ENCODE measurements at regions not wholly inside any gene's neighbourhood (a gene's known extent, or its start where the extent isn't known, plus 50 kb on each side); places are given as distances from the start of the nearest gene placed in this dataset.

- peaks cover 0 to 5% of the 10 kb centered on the region in 2 experiments; a peak in 1 of 4 replicates for H3K9me3 ChIP-seq (ENCODE audit: control insufficient read depth in 1 of 2, insufficient read depth in 1 of 2, low read depth in 1 of 2, low read length in 2 of 2)
- no peaks in the 10 kb centered on the region for H3K9me2 ChIP-seq (ENCODE audit: insufficient read depth)
- TF ChIP-seq ELF1 (IDR thresholded peaks at IDR 0.05; ENCODE audit: borderline replicate concordance, low read depth) (no peak), JUND (IDR thresholded peaks at IDR 0.05) (no peak), SRF (IDR thresholded peaks at IDR 0.05; ENCODE audit: low read depth) (no peak), REST (IDR thresholded peaks at IDR 0.05; ENCODE audit: low read depth) (no peak), RAD21 (IDR thresholded peaks at IDR 0.05; ENCODE audit: low read depth) (no peak), ZFX (IDR thresholded peaks at IDR 0.05) (no peak), ATF3 (IDR thresholded peaks at IDR 0.05) (no peak), MAX (IDR thresholded peaks at IDR 0.05) (no peak), ZNF274 (IDR thresholded peaks at IDR 0.05; ENCODE audit: low read depth, low read length) (no peak), SIN3A (IDR thresholded peaks at IDR 0.05; ENCODE audit: low read depth) (no peak), EZH2 (IDR thresholded peaks at IDR 0.05) (no peak), FOSL1 (IDR thresholded peaks at IDR 0.05; ENCODE audit: low read depth) (no peak), POLR2AphosphoS5 (IDR thresholded peaks at IDR 0.05; ENCODE audit: low read depth, low read length) (no peak), YY1 (IDR thresholded peaks at IDR 0.05; ENCODE audit: extremely low read depth, insufficient replicate concordance, low read depth, low read length) (no peak), EGR1 (IDR thresholded peaks at IDR 0.05; ENCODE audit: low read depth) (no peak)
- no peak overlapping the region for H3K4me3 ChIP-seq (replicated peaks in 1 of 2; ENCODE audit: low read depth in 1 of 2, low read length in 2 of 2)
- no peak overlapping the region for H3K9ac ChIP-seq (ENCODE audit: low read length)
- no peaks in the 10 kb centered on the region for H4K20me1 ChIP-seq (ENCODE audit: insufficient read depth)
- no peaks in the 10 kb centered on the region for H3K27me3 ChIP-seq (ENCODE audit: insufficient read depth, low read length)
- H3K79me2 ChIP-seq (ENCODE audit: insufficient read depth, low read length), result no peaks in the 10 kb centered on the region
- DNase-seq (ENCODE audit: low read depth, low spot score), result no peak
- BruUV-seq (replicated peaks), result no TSS peak
- no peaks in the 10 kb centered on the region for H3K4me1 ChIP-seq (ENCODE audit: control insufficient read depth in 1 of 2, insufficient read depth in 2 of 2, low read length in 2 of 2)
- ATAC-seq, result no peak
- ChIA-PET RAD21 (ENCODE audit: low non-redundant PET in 1 of 2, low total read pairs in 2 of 2, uncharacterized antibody in 2 of 2, unreplicated experiment in 2 of 2) (no interaction called here), POLR2A (no interaction called here), CTCF (no interaction called here)
- H3K27ac ChIP-seq (ENCODE audit: low read depth, low read length), result no peak overlapping the region
- H3K4me2 ChIP-seq (ENCODE audit: low read length), result no peak overlapping the region
- intact Hi-C loops (cut with micrococcal nuclease), result no loop called here
- H3K36me3 ChIP-seq (ENCODE audit: control insufficient read depth in 1 of 2, insufficient read depth in 2 of 2, low read length in 2 of 2), result no peaks in the 10 kb centered on the region
- H2AFZ ChIP-seq (ENCODE audit: low read depth, low read length, poor library complexity, severe bottlenecking), result no peak overlapping the region
Measured at GRCh38 chr6:164124986-164125385, 710.5 kb downstream of the QKI start.
